Sigmoid colon (tissue), 6 donors: ENCODE measurements at regions not wholly inside any gene's neighbourhood (a gene's known extent, or its start where the extent isn't known, plus 50 kb on each side); places are given as distances from the start of the nearest gene placed in this dataset.

Experiments used
- DNase-seq: peaks from one replicate; pipeline ENCODE4 v3.0.0-alpha.2; 2019
- H3K27ac ChIP-seq, 4 donors: fragments of 200-600 bp; sonication (generic); one replicate each; pipeline ENCODE4 v1.5.1; 2016 to 2019; ENCODE audit warnings: mild to moderate bottlenecking in 1 of 4
- H3K27me3 ChIP-seq, 3 donors: fragments of 200-600 bp; sonication (generic); one replicate each; pipeline ENCODE4 v1.5.1; 2019; ENCODE audit warnings: mild to moderate bottlenecking in 1 of 3
- H3K36me3 ChIP-seq, 4 donors: fragments of 200-600 bp; sonication (generic); one replicate each; pipeline ENCODE4 v1.5.1; 2016 to 2019
- H3K4me1 ChIP-seq, 4 donors: fragments of 200-600 bp; sonication (generic); one replicate each; pipeline ENCODE4 v1.5.1; 2017 to 2019
- H3K4me3 ChIP-seq, 4 donors: fragments of 200-600 bp; sonication (generic); one replicate each; pipeline ENCODE4 v1.5.1; 2017 to 2019; ENCODE audit warnings: mild to moderate bottlenecking in 2 of 4, moderate library complexity in 1 of 4
- H3K9me3 ChIP-seq, 4 donors: fragments of 200-600 bp in 3 of 4; sonication (generic) in 3 of 4; one replicate each; pipeline versions ENCODE4 v1.5.1 to v1.6.1; 2013 to 2019
- EP300 ChIP-seq, 4 donors: sonication (generic); formaldehyde crosslinking; IDR thresholded peaks; one replicate each; pipeline ENCODE4 v1.6.1; 2017; ENCODE audit warnings: antibody characterized with exemption in 4 of 4
- POLR2A ChIP-seq, 2 donors: fragments of 450-650 bp; IDR thresholded peaks; one replicate each; pipeline ENCODE4 v1.6.1; 2016; ENCODE audit warnings: antibody characterized with exemption in 2 of 2, mild to moderate bottlenecking in 2 of 2, moderate library complexity in 2 of 2
- POLR2AphosphoS5 ChIP-seq, 4 donors: sonication (generic); formaldehyde crosslinking; IDR thresholded peaks; one replicate each; pipeline ENCODE4 v1.6.1; 2017; ENCODE audit warnings: antibody characterized with exemption in 4 of 4
- WGBS, 2 donors: extraction: QIAGEN DNeasy Blood & Tissue Kit; methylation state at CpG; one replicate each; pipeline ENCODE4 v1.1.7; 2013; 5-methylcytosine and 5-hydroxymethylcytosine counted together
- intact Hi-C: fragments of 100-400 bp; cut with DNase I; formaldehyde crosslinking; loops from one replicate; pipeline ENCODE4 v1.15.1; 2023
- TF ChIP-seq, protein P1 (sequence below), 4 experiments: fragments of 450-650 bp in 3 of 4; fragments of 200-600 bp in 1 of 4; IDR thresholded peaks; one replicate each; pipeline ENCODE4 v1.5.1; 2016 to 2019; ENCODE audit warnings: antibody characterized with exemption in 4 of 4, mild to moderate bottlenecking in 3 of 4, moderate library complexity in 2 of 4
- donor health status: healthy with polysubstance abuse.
- donor health status: healthy.

DNA sequence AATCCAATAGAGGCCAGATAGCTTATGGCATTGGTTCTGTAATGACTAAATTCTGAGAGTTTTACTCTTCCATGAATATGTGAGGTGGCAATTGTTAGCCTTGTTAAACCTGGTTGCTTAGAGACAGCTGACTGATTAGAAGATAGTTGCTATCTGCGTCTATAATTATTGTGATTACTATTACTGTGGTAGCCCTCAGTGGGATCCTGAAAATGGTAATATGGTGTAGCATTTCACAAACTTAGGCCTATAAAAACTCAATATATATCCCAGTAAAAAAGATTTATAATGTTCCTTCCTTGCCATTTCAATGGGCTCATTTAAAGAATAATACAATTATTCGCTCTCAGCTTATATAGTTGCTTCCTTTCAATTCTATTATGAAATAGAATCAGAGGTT, 405.8 kb upstream of the CDH2 start:
- TF ChIP-seq POLR2A (IDR thresholded peaks at IDR 0.05) = no peak
- TF ChIP-seq, protein P1, sequence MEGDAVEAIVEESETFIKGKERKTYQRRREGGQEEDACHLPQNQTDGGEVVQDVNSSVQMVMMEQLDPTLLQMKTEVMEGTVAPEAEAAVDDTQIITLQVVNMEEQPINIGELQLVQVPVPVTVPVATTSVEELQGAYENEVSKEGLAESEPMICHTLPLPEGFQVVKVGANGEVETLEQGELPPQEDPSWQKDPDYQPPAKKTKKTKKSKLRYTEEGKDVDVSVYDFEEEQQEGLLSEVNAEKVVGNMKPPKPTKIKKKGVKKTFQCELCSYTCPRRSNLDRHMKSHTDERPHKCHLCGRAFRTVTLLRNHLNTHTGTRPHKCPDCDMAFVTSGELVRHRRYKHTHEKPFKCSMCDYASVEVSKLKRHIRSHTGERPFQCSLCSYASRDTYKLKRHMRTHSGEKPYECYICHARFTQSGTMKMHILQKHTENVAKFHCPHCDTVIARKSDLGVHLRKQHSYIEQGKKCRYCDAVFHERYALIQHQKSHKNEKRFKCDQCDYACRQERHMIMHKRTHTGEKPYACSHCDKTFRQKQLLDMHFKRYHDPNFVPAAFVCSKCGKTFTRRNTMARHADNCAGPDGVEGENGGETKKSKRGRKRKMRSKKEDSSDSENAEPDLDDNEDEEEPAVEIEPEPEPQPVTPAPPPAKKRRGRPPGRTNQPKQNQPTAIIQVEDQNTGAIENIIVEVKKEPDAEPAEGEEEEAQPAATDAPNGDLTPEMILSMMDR (IDR thresholded peaks at IDR 0.05) = no peak
- no peak for TF ChIP-seq EP300 (IDR thresholded peaks at IDR 0.05)
- TF ChIP-seq POLR2AphosphoS5 (IDR thresholded peaks at IDR 0.05) = no peak

DNA sequence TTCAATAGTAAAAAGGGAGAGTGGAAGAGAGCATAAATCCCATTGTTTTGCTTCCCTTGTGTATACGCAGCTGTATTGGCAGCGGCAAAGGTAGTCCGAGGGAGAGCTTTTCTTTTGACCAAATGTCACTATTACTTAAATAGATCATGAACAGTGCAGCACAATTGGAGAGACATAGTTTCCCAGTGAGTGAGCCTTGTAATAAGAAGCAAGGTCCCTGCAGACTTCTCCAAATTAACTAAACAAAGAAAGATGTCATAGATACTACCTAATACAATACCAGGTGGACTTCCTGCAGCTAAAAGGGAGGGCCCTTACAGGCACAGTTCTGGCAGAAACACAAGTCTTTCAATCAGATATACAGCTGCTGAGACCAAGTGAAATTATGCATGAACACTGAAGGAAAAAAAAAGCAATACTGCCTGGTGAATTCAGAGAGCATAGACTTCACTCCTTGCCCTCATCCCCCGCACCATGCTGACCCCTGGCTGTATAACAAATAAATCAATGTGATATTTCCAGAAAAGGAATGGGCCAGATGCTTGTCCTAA, 404.7 kb upstream of the CDH2 start:
- H3K27me3 ChIP-seq = no peaks in the 10 kb centered on the region
- no peak overlapping the region for H3K4me3 ChIP-seq
- H3K36me3 ChIP-seq = no peaks in the 10 kb centered on the region
- no peaks in the 10 kb centered on the region for H3K9me3 ChIP-seq
- WGBS, 2 donors = 65 to 76% methylated on average over 4 of the region's 4 CpGs
- TF ChIP-seq POLR2AphosphoS5 (IDR thresholded peaks at IDR 0.05) (no peak), POLR2A (IDR thresholded peaks at IDR 0.05) (no peak), EP300 (IDR thresholded peaks at IDR 0.05) (no peak)
- TF ChIP-seq, protein P1 (IDR thresholded peaks at IDR 0.05) = no peak
- DNase-seq = no peak
- intact Hi-C loops = no loop called here
- H3K27ac ChIP-seq = no peak overlapping the region
- H3K4me1 ChIP-seq = no peaks in the 10 kb centered on the region

More for the DNA sequence above, 405.8 kb upstream of the CDH2 start:
- H3K4me1 ChIP-seq = no peaks in the 10 kb centered on the region
- no peak for DNase-seq
- no peak overlapping the region for H3K4me3 ChIP-seq
- H3K27me3 ChIP-seq = no peaks in the 10 kb centered on the region
- WGBS, 2 donors = 81 to 85% methylated on average over 2 of the region's 2 CpGs
- H3K9me3 ChIP-seq = no peaks in the 10 kb centered on the region
- H3K36me3 ChIP-seq = no peaks in the 10 kb centered on the region
- intact Hi-C loops = no loop called here
- H3K27ac ChIP-seq = no peak overlapping the region

DNA sequence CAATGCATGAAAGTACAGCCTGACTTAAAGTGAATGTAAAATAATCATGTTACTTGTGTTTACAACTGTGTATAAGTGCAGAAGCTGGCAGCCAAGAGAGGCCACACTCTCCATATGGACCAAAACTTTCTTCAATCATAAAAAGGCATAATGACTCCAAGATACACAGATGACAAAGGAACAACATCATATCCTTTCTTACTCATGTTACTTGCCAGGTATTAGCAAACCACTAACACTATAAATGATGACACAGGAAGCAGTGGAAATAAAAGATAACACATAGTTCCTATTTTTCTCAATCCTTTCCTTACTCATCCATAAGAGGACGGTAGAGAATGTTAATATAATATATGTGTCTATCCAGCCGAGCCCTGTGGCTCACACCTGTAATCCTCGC, 400.0 kb upstream of the CDH2 start:
- Histone ChIP-seq H3K27ac (no peak overlapping the region), H3K27me3 (no peaks in the 10 kb centered on the region), H3K36me3 (no peaks in the 10 kb centered on the region), H3K9me3 (no peaks in the 10 kb centered on the region), H3K4me1 (no peaks in the 10 kb centered on the region), H3K4me3 (no peak overlapping the region)
- WGBS, 2 donors = 81 to 88% methylated on average over 3 of the region's 3 CpGs
- TF ChIP-seq POLR2A (IDR thresholded peaks at IDR 0.05) (no peak), EP300 (IDR thresholded peaks at IDR 0.05) (no peak), POLR2AphosphoS5 (IDR thresholded peaks at IDR 0.05) (no peak)
- TF ChIP-seq, protein P1 (IDR thresholded peaks at IDR 0.05) = no peak
- no peak for DNase-seq
- intact Hi-C loops = no loop called here

DNA sequence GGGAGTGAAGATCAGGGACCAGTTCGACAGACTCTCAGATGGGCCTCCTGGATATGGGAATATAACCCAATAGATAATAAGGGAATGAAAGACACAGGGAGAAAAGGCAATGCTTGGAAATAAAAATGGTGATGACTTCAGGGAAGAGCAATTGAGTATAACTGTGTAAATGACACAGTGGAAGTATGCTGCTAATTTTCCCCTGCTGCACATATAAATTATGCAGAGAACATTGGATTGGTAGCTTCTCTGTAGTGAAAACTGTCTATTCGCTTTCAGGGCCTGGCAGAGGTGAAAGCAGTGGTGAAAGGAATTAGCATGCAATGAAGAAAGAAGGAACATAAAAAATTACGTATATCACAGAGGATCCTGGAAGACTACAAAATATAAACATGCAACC, 398.2 kb upstream of the CDH2 start:
- intact Hi-C loops = no loop called here
- TF ChIP-seq EP300 (IDR thresholded peaks at IDR 0.05) = no peak
- TF ChIP-seq, protein P1 (IDR thresholded peaks at IDR 0.05) = no peak
- no peak for TF ChIP-seq POLR2AphosphoS5 (IDR thresholded peaks at IDR 0.05)
- TF ChIP-seq POLR2A (IDR thresholded peaks at IDR 0.05) = no peak
- no peak overlapping the region for H3K27ac ChIP-seq
- H3K4me1 ChIP-seq = no peaks in the 10 kb centered on the region
- 70 to 82% methylated on average over 3 of the region's 3 CpGs for WGBS, 2 donors
- no peaks in the 10 kb centered on the region for H3K36me3 ChIP-seq
- H3K27me3 ChIP-seq = no peaks in the 10 kb centered on the region
- no peak overlapping the region for H3K4me3 ChIP-seq
- DNase-seq = no peak
- no peaks in the 10 kb centered on the region for H3K9me3 ChIP-seq

DNA sequence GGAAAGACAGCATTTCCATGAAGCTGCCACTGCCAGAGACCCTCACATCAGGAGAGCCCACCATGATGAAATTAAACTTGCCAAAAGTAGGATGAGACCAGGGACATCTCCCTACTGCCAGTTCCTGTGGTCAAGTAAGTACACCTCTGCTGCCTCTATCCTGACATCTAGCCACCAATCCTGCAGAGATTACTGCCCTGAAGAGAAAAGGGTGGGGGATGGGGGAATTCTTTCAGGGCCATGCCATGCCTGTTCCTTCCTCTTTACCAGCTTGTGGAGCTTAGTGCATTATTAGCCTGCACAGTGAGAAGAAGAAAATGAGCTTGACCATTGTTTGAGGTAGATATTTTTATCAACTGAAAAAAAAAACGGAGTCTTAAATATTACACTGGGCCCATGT, 397.2 kb upstream of the CDH2 start:
- 73 to 86% methylated on average over 1 of the region's 1 CpG for WGBS, 2 donors
- Histone ChIP-seq H3K9me3 (no peaks in the 10 kb centered on the region), H3K27ac (no peak overlapping the region), H3K4me3 (no peak overlapping the region), H3K36me3 (no peaks in the 10 kb centered on the region), H3K4me1 (no peaks in the 10 kb centered on the region), H3K27me3 (no peaks in the 10 kb centered on the region)
- DNase-seq = no peak
- intact Hi-C loops = no loop called here
- TF ChIP-seq, protein P1 (IDR thresholded peaks at IDR 0.05) = no peak
- TF ChIP-seq EP300 (IDR thresholded peaks at IDR 0.05) (no peak), POLR2AphosphoS5 (IDR thresholded peaks at IDR 0.05) (no peak), POLR2A (IDR thresholded peaks at IDR 0.05) (no peak)
